ENCODE measurements at regions not wholly inside any gene's neighbourhood (a gene's known extent, or its start where the extent isn't known, plus 50 kb on each side); places are given as distances from the start of the nearest gene placed in this dataset.
"Not testable (repeated sequence)": the region's sequence is repeated elsewhere in the genome, so short reads cannot be mapped to it uniquely, and the experiment has no call there.

GRCh38 chr9:13001989-13002580 lies 227.3 kb downstream of the LURAP1L start:
- DNase-seq, result no peak

GRCh38 chr9:13002740-13003139 lies 227.9 kb downstream of the LURAP1L start:
- DNase-seq, result no peak

- no peak for DNase-seq
Measured at GRCh38 chr9:13009871-13010270, 235.1 kb downstream of the LURAP1L start.

- no peak for DNase-seq
Measured at GRCh38 chr9:13013991-13014883, 239.4 kb downstream of the LURAP1L start.

GRCh38 chr9:13017260-13017659 lies 242.4 kb downstream of the LURAP1L start:
- no peak for DNase-seq

- no peak for DNase-seq
Measured at GRCh38 chr9:13020146-13021040, 245.6 kb downstream of the LURAP1L start.

- no peak for DNase-seq
Measured at GRCh38 chr9:13022756-13023155, 247.9 kb downstream of the LURAP1L start.

GRCh38 chr9:13023498-13023897 lies 248.7 kb downstream of the LURAP1L start:
- no peak for DNase-seq

- DNase-seq, result no peak
Measured at GRCh38 chr9:13026956-13027355, 252.1 kb downstream of the LURAP1L start.

- DNase-seq, result no peak
Measured at GRCh38 chr9:13027879-13028278, 251.6 kb downstream of the MPDZ start.

GRCh38 chr9:13032585-13032984 lies 246.9 kb downstream of the MPDZ start:
- DNase-seq, result no peak

- peak; percentile 78 for DNase-seq
Measured at GRCh38 chr9:13033959-13034693, 245.4 kb downstream of the MPDZ start.

GRCh38 chr9:13034694-13035002 lies 244.8 kb downstream of the MPDZ start:
- DNase-seq, result no peak

- no peak for DNase-seq
Measured at GRCh38 chr9:13035822-13036221, 243.7 kb downstream of the MPDZ start.

GRCh38 chr9:13037808-13038207 lies 241.7 kb downstream of the MPDZ start:
- DNase-seq, result not testable (repeated sequence)

- peak; percentile 86 for DNase-seq
Measured at GRCh38 chr9:13047827-13048587, 231.5 kb downstream of the MPDZ start.

- peak; percentile 89 for DNase-seq
Measured at GRCh38 chr9:13049223-13049622, 230.3 kb downstream of the MPDZ start.

- no peak for DNase-seq
Measured at GRCh38 chr9:13053504-13053903, 226.0 kb downstream of the MPDZ start.

GRCh38 chr9:13054389-13054788 lies 225.1 kb downstream of the MPDZ start:
- DNase-seq, result no peak

All from COR-L47 (cell line).